ENCODE measurements at regions not wholly inside any gene's neighbourhood (a gene's known extent, or its start where the extent isn't known, plus 50 kb on each side); places are given as distances from the start of the nearest gene placed in this dataset.

DNA sequence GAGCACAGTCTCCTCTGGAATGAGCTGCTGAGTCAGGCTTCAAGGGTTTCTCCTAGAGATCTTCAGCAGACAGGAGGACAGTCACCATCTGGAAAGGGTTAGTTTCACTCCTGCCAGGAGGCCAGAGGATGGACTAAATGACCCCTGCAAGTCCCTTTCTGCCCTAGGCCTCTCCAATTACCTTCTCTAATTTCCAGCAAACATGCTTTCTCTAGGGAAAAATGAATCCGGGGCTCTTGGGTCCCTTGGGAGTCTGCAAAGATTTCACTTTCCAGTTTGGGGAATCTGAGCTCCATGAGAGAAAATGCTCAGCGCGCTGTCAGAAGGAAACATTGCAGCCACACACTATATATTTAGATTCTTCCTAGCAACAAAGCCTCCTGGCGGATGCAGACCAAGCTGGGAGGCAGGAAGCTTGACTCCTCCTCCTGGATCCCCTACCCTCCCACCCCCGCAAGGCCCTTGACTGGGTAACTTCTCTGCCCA, 184.4 kb upstream of the CCND2 start:
- TF ChIP-seq CTCF (conservative IDR thresholded peaks at IDR 0.05) (no peak), EZH2 (IDR thresholded peaks at IDR 0.05; ENCODE audit: low read depth) (no peak)

All from PC-9 (cell line).